Fibroblast of the aortic adventitia (primary cell): ENCODE measurements at regions not wholly inside any gene's neighbourhood (a gene's known extent, or its start where the extent isn't known, plus 50 kb on each side); places are given as distances from the start of the nearest gene placed in this dataset.
A peak's percentile ranks its signal among the peaks of the same experiment; 100 is the strongest.

Experiments
- DNase-seq: peaks from one replicate; pipeline ENCODE4 v3.0.0-alpha.2; 2010; ENCODE audit warnings: low read depth
- H3K4me3 ChIP-seq: 2 replicates; pipeline ENCODE4 v1.5.1; 2011; ENCODE audit warnings: low read depth, mild to moderate bottlenecking, control low read depth, low read length, moderate library complexity
- CTCF ChIP-seq: IDR thresholded peaks from 2 replicates; pipeline ENCODE4 v1.5.1; 2011; ENCODE audit warnings: mild to moderate bottlenecking, low read length, control low read depth, inconsistent platforms; ENCODE audit not compliant: insufficient read depth

DNA sequence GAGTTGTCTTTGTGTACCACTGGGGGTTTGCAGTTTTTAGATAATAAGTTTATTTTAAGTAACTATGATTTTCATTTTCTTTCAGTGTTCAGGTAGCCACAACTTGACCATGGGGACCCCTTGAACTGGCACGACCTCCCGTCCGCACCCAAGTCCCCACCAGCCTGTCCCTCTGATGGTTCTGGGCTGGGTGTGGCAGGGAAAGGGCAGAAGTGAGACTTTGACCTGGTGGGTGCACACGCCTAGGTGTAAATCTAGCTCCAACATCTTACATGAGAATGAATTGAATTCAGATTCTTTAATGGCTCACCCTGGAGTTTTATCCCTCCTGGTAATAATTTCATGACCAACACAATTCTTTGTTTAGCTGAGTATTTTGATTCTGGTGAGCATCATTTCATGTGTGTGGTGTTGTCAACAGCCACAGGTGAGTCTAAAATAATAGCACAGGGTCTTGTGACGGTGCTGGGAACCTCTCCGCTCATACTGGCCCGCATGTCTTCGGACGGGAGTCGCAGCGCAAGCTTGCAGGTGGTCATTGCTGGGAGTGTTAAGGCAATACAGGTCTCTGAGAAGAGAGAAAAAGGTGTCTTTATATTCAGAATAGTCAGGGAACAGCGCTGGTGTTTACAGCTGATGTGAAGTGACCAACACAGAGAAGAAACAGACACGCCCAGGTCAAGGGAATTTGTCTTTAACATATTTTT is 50.8 kb upstream of the POFUT2 start:
- H3K4me3 ChIP-seq, result no peak overlapping the region
- no peak for TF ChIP-seq CTCF
- no peak for DNase-seq

DNA sequence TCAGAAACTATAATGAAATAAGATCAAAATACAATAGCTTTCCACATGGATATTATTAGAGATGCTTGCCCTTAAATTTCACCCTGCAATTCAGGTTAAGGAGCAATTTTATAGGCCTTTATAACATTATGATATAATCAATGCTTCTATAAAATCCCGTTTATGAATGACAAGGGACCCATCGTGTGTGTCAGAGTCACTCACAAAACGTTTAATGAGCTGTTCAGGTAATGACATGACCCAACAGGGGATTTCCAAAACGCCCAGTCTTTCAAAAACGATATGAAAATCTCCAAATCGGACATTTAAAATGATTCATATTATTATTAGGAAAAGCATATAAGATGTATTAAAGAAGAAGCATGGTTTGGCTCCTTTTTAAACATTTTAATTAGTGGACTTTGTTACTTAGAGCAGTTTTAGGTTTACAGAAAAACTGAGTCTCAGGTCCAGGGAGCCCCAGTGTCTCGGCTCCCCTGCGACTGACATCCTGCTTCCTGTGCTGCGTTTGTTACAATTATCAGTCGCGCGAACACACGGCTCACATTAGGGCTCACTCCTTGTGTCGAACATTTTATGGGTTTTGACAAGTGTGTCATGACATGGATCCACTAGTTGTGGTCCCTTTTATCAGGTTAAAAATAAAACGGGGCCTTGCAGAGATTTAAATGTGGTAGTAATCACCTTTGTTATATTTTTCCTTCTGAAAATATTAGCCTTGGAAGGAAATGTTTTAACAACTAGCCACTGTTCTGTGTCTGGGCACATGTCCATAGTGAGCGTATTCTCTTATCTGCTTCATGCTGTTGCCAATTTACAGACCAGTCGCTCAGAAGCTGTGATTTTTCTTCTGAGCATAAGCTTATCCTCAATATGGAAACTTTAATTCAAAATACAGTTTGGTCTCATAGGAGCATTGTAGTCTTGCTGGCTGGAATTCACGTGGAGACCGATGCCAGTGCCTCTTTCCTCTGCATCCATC is 52.0 kb upstream of the POFUT2 start:
- DNase-seq, result peak; percentile 67
- H3K4me3 ChIP-seq, result no peak overlapping the region
- no peak for TF ChIP-seq CTCF

DNA sequence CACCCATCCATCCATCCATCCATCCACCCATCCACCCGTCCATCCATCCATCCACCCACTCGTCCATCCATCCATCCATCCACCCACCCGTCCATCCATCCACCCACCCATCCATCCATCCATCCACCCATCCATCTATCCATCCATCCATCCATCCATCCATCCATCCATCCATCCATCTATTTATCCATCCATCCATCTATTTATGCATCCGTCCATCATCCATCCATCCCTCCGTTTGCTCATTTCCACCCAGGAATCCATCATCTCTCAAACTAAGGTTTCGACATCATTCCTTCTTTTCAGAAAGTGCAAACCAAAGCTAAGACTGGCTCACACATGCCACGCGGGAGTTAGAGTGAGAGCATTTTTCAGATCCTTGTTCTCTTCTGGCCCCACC is 52.8 kb upstream of the POFUT2 start:
- no peak overlapping the region for H3K4me3 ChIP-seq
- DNase-seq, result no peak
- no peak for TF ChIP-seq CTCF

GRCh38 chr21:45341261-45341660 is 53.6 kb upstream of the POFUT2 start:
- no peak for TF ChIP-seq CTCF
- no peak for DNase-seq
- H3K4me3 ChIP-seq, result no peak overlapping the region

DNA sequence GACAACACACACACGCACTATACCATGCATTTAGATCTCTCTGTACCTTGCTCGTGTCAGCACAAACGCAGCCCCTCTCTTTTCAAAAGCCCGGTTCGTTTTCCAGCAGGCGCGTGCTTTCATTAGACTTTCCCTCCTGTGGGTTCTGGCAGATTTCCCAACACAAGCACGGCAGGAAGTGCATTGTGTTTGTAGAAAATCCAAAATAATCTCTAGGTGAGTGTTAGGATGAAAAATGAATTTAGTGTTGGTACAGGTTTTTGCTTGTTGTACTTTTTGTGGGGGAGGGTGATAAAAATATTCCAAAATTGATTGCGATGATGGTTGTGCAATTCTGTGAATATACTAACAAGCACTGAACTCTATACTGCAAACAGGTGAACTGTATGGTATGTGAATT is 54.1 kb upstream of the POFUT2 start:
- DNase-seq, result peak; percentile 44
- TF ChIP-seq CTCF, result no peak
- H3K4me3 ChIP-seq, result no peak overlapping the region

- no peak for DNase-seq
- TF ChIP-seq CTCF, result no peak
- no peak overlapping the region for H3K4me3 ChIP-seq
Measured at GRCh38 chr21:45343891-45344290, 56.2 kb upstream of the POFUT2 start.
